ENCODE measurements at regions not wholly inside any gene's neighbourhood (a gene's known extent, or its start where the extent isn't known, plus 50 kb on each side); places are given as distances from the start of the nearest gene placed in this dataset.

GRCh38 chr15:95918525-95918924 lies 412.0 kb upstream of the NR2F2 start:
- TF ChIP-seq RARB (CRISPR knock-in tag; IDR thresholded peaks at IDR 0.05): no peak
- TF ChIP-seq ARNTL (CRISPR knock-in tag; IDR thresholded peaks at IDR 0.05; ENCODE audit: borderline replicate concordance, low read depth): no peak
- no peak for TF ChIP-seq PPARA (CRISPR knock-in tag; IDR thresholded peaks at IDR 0.05; ENCODE audit: borderline replicate concordance)

Measured in SK-N-SH treated with all-trans-retinoic acid at 6 μM for 48 hours (cell line).